ENCODE measurements at regions not wholly inside any gene's neighbourhood (a gene's known extent, or its start where the extent isn't known, plus 50 kb on each side); places are given as distances from the start of the nearest gene placed in this dataset.

DNA sequence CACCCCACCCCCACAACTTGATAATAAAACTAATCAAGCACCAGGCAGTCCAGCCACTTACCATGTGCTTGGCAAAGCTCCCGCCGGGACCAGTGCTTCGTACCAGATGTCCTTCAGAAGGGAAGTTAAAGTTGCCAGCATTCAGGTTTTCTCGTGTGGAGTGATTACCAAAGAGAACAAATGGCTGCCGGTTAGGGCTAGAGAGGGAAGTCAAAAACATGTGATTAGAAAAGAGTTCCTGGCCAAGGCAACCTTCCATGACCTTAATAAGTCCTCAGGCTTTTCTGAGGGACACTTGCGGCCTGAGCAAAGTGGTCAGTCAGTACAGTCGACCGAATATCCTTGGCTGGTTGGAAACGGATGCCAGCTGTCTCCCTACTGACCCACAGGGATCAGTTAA is 67.0 kb downstream of the DNAAF9 start (continued):
- TF ChIP-seq CEBPB (tag; IDR thresholded peaks at IDR 0.05) (no peak), ZBTB9 (CRISPR knock-in tag; IDR thresholded peaks at IDR 0.05) (no peak), BCL6 (CRISPR knock-in tag; IDR thresholded peaks at IDR 0.05) (no peak), PREB (CRISPR knock-in tag; IDR thresholded peaks at IDR 0.05) (no peak), PTTG1 (tag; IDR thresholded peaks at IDR 0.05; ENCODE audit: low read depth) (no peak), CBX5 (IDR thresholded peaks at IDR 0.05; ENCODE audit: borderline replicate concordance, low read depth) (no peak), SPI1 (IDR thresholded peaks at IDR 0.05; ENCODE audit: borderline replicate concordance, low read depth, low read length) (no peak), UBTF (IDR thresholded peaks at IDR 0.05; ENCODE audit: borderline replicate concordance in 1 of 2, low read depth in 2 of 2, low read length in 2 of 2) (no peak)
- TF ChIP-seq, protein P1, sequence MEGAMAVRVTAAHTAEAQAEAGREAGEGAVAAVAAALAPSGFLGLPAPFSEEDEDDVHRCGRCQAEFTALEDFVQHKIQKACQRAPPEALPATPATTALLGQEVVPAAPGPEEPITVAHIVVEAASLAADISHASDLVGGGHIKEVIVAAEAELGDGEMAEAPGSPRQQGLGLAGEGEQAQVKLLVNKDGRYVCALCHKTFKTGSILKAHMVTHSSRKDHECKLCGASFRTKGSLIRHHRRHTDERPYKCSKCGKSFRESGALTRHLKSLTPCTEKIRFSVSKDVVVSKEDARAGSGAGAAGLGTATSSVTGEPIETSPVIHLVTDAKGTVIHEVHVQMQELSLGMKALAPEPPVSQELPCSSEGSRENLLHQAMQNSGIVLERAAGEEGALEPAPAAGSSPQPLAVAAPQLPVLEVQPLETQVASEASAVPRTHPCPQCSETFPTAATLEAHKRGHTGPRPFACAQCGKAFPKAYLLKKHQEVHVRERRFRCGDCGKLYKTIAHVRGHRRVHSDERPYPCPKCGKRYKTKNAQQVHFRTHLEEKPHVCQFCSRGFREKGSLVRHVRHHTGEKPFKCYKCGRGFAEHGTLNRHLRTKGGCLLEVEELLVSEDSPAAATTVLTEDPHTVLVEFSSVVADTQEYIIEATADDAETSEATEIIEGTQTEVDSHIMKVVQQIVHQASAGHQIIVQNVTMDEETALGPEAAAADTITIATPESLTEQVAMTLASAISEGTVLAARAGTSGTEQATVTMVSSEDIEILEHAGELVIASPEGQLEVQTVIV (CRISPR knock-in tag; IDR thresholded peaks at IDR 0.05; ENCODE audit: borderline replicate concordance) = no peak
